H1 (cell line): ENCODE measurements at regions not wholly inside any gene's neighbourhood (a gene's known extent, or its start where the extent isn't known, plus 50 kb on each side); places are given as distances from the start of the nearest gene placed in this dataset.

Experiments
- CTCF ChIA-PET: fragments of 300-600 bp; sonication (Branson Sonifier 250); formaldehyde crosslinking; loops from one replicate; lab custom pipeline; 2021; ENCODE audit not compliant: partially characterized antibody; lab: Charles Lee
- POLR2A ChIA-PET: fragments of 300-600 bp; sonication (Branson Sonifier 250); formaldehyde crosslinking; loops from one replicate; lab custom pipeline; 2021; ENCODE audit warnings: inconsistent platforms; ENCODE audit not compliant: partially characterized antibody; lab: Charles Lee
- DNase-seq, 2 experiments: peaks; one replicate each; pipeline versions ENCODE4 v3.0.0 to v3.0.0-alpha.2; 2010 to 2022; ENCODE audit warnings: low spot score in 2 of 2, low read depth in 1 of 2, mixed read lengths in 1 of 2
- FAIRE-seq: peaks from 2 replicates; lab custom pipeline; 2011; peaks lifted over from hg19 to GRCh38; lab: Jason Lieb, UNC
- H2AFZ ChIP-seq: 2 replicates; pipeline ENCODE4 v1.8.1; 2012; ENCODE audit warnings: low read length, inconsistent platforms
- H2AK5ac ChIP-seq: 2 replicates; pipeline ENCODE4 v1.6.1; 2013; ENCODE audit warnings: low read depth, low read length
- H2BK120ac ChIP-seq: replicated peaks from 2 replicates; pipeline ENCODE3; 2013; ENCODE audit warnings: low read depth, low read length, inconsistent platforms
- H2BK12ac ChIP-seq: 2 replicates; pipeline ENCODE4 v1.6.1; 2013; ENCODE audit warnings: low read depth, low read length
- H2BK15ac ChIP-seq: 2 replicates; pipeline ENCODE4 v1.6.1; 2013; ENCODE audit warnings: low read length
- H2BK20ac ChIP-seq: 2 replicates; pipeline ENCODE4 v1.6.1; 2013; ENCODE audit warnings: low read length
- H2BK5ac ChIP-seq: 2 replicates; pipeline ENCODE4 v1.6.1; 2013; ENCODE audit warnings: low read depth, low read length
- H3K14ac ChIP-seq: 2 replicates; pipeline ENCODE4 v1.6.1; 2013; ENCODE audit warnings: inconsistent platforms; ENCODE audit not compliant: insufficient read length
- H3K18ac ChIP-seq: 2 replicates; pipeline ENCODE4 v1.6.1; 2013; ENCODE audit warnings: low read length; ENCODE audit errors: extremely low read depth
- H3K23ac ChIP-seq: 2 replicates; pipeline ENCODE4 v1.6.1; 2013; ENCODE audit warnings: inconsistent platforms; ENCODE audit not compliant: insufficient read length
- H3K23me2 ChIP-seq: 2 replicates; pipeline ENCODE4 v1.6.1; 2013; ENCODE audit warnings: low read depth, low read length
- H3K27ac ChIP-seq: 2 replicates; pipeline ENCODE4 v1.6.1; 2011; ENCODE audit warnings: low read depth, low read length, inconsistent platforms
- H3K27me3 ChIP-seq, 4 experiments: replicated peaks in 1 of 4; 1 replicate in 1 of 4; 2 replicates in 3 of 4; pipeline versions ENCODE4 v1.6.1 to v1.8.1; 2011 to 2013; ENCODE audit warnings: low read length in 3 of 4, mild to moderate bottlenecking in 3 of 4, inconsistent platforms in 2 of 4, mixed read lengths in 2 of 4, moderate library complexity in 1 of 4; ENCODE audit not compliant: control insufficient read depth in 3 of 4, insufficient read depth in 3 of 4; ENCODE audit errors: extremely low read depth in 1 of 4
- H3K36me3 ChIP-seq, 4 experiments: 2 replicates each; pipeline versions ENCODE4 v1.6.1 to v1.8.1; 2011 to 2013; ENCODE audit warnings: mild to moderate bottlenecking in 4 of 4, low read length in 3 of 4, moderate library complexity in 2 of 4, control low read depth in 1 of 4, inconsistent platforms in 1 of 4; ENCODE audit not compliant: insufficient read depth in 4 of 4, control insufficient read depth in 2 of 4
- H3K4ac ChIP-seq: replicated peaks from 2 replicates; pipeline ENCODE3; 2013; ENCODE audit warnings: low read length, low read depth, mixed read lengths, inconsistent platforms; ENCODE audit not compliant: insufficient read length
- H3K4me1 ChIP-seq, 4 experiments: replicated peaks in 1 of 4; 1 replicate in 1 of 4; 2 replicates in 3 of 4; pipeline versions ENCODE4 v1.6.1 to v1.8.1; 2011 to 2013; ENCODE audit warnings: low read length in 3 of 4, inconsistent platforms in 2 of 4, mixed read lengths in 1 of 4; ENCODE audit not compliant: insufficient read depth in 4 of 4, control insufficient read depth in 3 of 4
- H3K4me2 ChIP-seq, 2 experiments: 2 replicates each; pipeline versions ENCODE4 v1.6.1 to v1.8.1; 2011 to 2013; ENCODE audit warnings: low read depth in 2 of 2, low read length in 2 of 2, control low read depth in 1 of 2, inconsistent platforms in 1 of 2, mild to moderate bottlenecking in 1 of 2; ENCODE audit not compliant: insufficient read depth in 1 of 2
- H3K4me3 ChIP-seq, 4 experiments: fragments of 200-600, 300-600 bp in 1 of 4; sonication (generic), shearing (Covaris generic), sonication (Bioruptor Twin) in 1 of 4; 2 replicates each; pipeline versions ENCODE4 v1.5.1 to v1.8.1; 2011 to 2016; ENCODE audit warnings: low read length in 4 of 4, low read depth in 3 of 4, control low read depth in 2 of 4, inconsistent platforms in 2 of 4, mild to moderate bottlenecking in 2 of 4, mixed read lengths in 1 of 4, moderate library complexity in 1 of 4; ENCODE audit not compliant: insufficient read depth in 2 of 4; ENCODE audit errors: extremely low read depth in 1 of 4
- H3K56ac ChIP-seq: replicated peaks from 2 replicates; pipeline ENCODE3; 2013; ENCODE audit warnings: low read depth, mild to moderate bottlenecking, mixed read lengths, low read length, inconsistent platforms; ENCODE audit not compliant: insufficient read length
- H3K79me1 ChIP-seq: 2 replicates; pipeline ENCODE4 v1.6.1; 2013; ENCODE audit warnings: low read depth, low read length, control low read depth
- H3K79me2 ChIP-seq, 2 experiments: 2 replicates each; pipeline versions ENCODE4 v1.6.1 to v1.8.1; 2012 to 2013; ENCODE audit warnings: low read length in 2 of 2, mild to moderate bottlenecking in 2 of 2, inconsistent platforms in 1 of 2; ENCODE audit not compliant: insufficient read depth in 2 of 2, control insufficient read depth in 1 of 2
- H3K9ac ChIP-seq, 4 experiments: replicated peaks in 1 of 4; 1 replicate in 1 of 4; 2 replicates in 3 of 4; pipeline versions ENCODE4 v1.6.1 to v1.8.1; 2011 to 2013; ENCODE audit warnings: low read depth in 3 of 4, low read length in 3 of 4, control low read depth in 2 of 4, mild to moderate bottlenecking in 2 of 4, moderate library complexity in 2 of 4, inconsistent platforms in 1 of 4; ENCODE audit errors: extremely low read depth in 1 of 4
- H3K9me3 ChIP-seq, 2 experiments: 2 replicates each; pipeline versions ENCODE4 v1.6.1 to v1.8.1; 2012 to 2013; ENCODE audit warnings: mild to moderate bottlenecking in 2 of 2, moderate library complexity in 2 of 2, control low read depth in 1 of 2, inconsistent platforms in 1 of 2, low read depth in 1 of 2, low read length in 1 of 2, mixed read lengths in 1 of 2; ENCODE audit not compliant: insufficient read depth in 2 of 2
- H4K20me1 ChIP-seq, 2 experiments: replicated peaks in 1 of 2; 2 replicates each; pipeline versions ENCODE3 to v1.8.1; 2011 to 2013; ENCODE audit warnings: inconsistent platforms in 2 of 2, low read length in 2 of 2, mild to moderate bottlenecking in 1 of 2; ENCODE audit not compliant: insufficient read depth in 2 of 2, control insufficient read depth in 1 of 2
- H4K5ac ChIP-seq: 2 replicates; pipeline ENCODE4 v1.6.1; 2013; ENCODE audit warnings: low read length, low read depth, mixed read lengths, inconsistent platforms; ENCODE audit not compliant: insufficient read length
- H4K8ac ChIP-seq: 2 replicates; pipeline ENCODE4 v1.8.0; 2013; ENCODE audit warnings: mild to moderate bottlenecking, moderate library complexity, low read length, inconsistent platforms; ENCODE audit not compliant: insufficient read depth; ENCODE audit errors: extremely low read depth
- H4K91ac ChIP-seq: replicated peaks from 2 replicates; pipeline ENCODE3; 2013; ENCODE audit warnings: low read length, mixed read lengths, inconsistent platforms; ENCODE audit not compliant: insufficient read length
- CTCF ChIP-seq, 3 experiments: IDR thresholded peaks; 1 replicate in 2 of 3; 2 replicates in 1 of 3; pipeline versions ENCODE4 v1.5.1 to v1.6.1; 2011; ENCODE audit warnings: low read length in 3 of 3, mild to moderate bottlenecking in 3 of 3, inconsistent platforms in 2 of 3, low read depth in 1 of 3, moderate library complexity in 1 of 3; ENCODE audit not compliant: insufficient read depth in 1 of 3; ENCODE audit errors: control extremely low read depth in 1 of 3
- EGR1 ChIP-seq: IDR thresholded peaks from 2 replicates; pipeline ENCODE4 v1.6.1; 2011; ENCODE audit warnings: low read depth, low read length, borderline replicate concordance
- JUN ChIP-seq: IDR thresholded peaks from 2 replicates; pipeline ENCODE4 v1.6.1; 2011; ENCODE audit warnings: low read depth, mild to moderate bottlenecking, improper control_type of control experiment, low read length
- RAD21 ChIP-seq, 2 experiments: IDR thresholded peaks in 1 of 2; conservative IDR thresholded peaks in 1 of 2; 2 replicates each; pipeline ENCODE4 v1.6.1; 2011; ENCODE audit warnings: low read depth in 2 of 2, low read length in 2 of 2, improper control_type of control experiment in 1 of 2, inconsistent platforms in 1 of 2, mild to moderate bottlenecking in 1 of 2, moderate library complexity in 1 of 2
- TCF12 ChIP-seq: IDR thresholded peaks from 2 replicates; pipeline ENCODE4 v1.6.1; 2011; ENCODE audit warnings: low read depth, mild to moderate bottlenecking, low read length
- YY1 ChIP-seq: IDR thresholded peaks from 2 replicates; pipeline ENCODE4 v1.6.1; 2011; ENCODE audit warnings: low read depth, mild to moderate bottlenecking, low read length
- WGBS, 2 experiments: shearing (Covaris generic) in 1 of 2; methylation state at CpG; one replicate each; pipeline versions ENCODE4 v1.1.6 to v1.1.7; 2013 to 2015; ENCODE audit warnings: low lambda C conversion rate in 2 of 2, mixed read lengths in 2 of 2, inconsistent platforms in 1 of 2, low coverage in 1 of 2, missing lambda C conversion rate in 1 of 2; ENCODE audit not compliant: insufficient replicate concordance in 2 of 2, insufficient coverage in 1 of 2, insufficient read length in 1 of 2; ENCODE audit errors: extremely low coverage in 1 of 2, missing lambda C conversion rate in 1 of 2; 5-methylcytosine and 5-hydroxymethylcytosine counted together

GRCh38 chr3:33980252-33980651 is 181.8 kb downstream of the PDCD6IP start:
- H2AFZ ChIP-seq, result no peak overlapping the region
- ChIA-PET CTCF (interaction anchor here (0.6 to 2.1 kb wide), 14 partner anchors 9 to 704 kb away, joined by 3 to 10 read pairs (median 4); no protein-coding TSS in a partner anchor), POLR2A (no interaction called here)
- DNase-seq (no peak), FAIRE-seq (no peak)
- H3K36me3 ChIP-seq, result no peaks in the 10 kb centered on the region
- no peak overlapping the region for H3K4me3 ChIP-seq
- H3K9ac ChIP-seq, result no peak overlapping the region
- no peak overlapping the region for H3K4ac ChIP-seq
- H3K56ac ChIP-seq, result no peak overlapping the region
- no peak overlapping the region for H3K23ac ChIP-seq
- H2BK15ac ChIP-seq, result no peak overlapping the region
- H4K91ac ChIP-seq, result no peak overlapping the region
- no peak overlapping the region for H4K8ac ChIP-seq
- H3K27me3 ChIP-seq, result no peaks in the 10 kb centered on the region
- no peaks in the 10 kb centered on the region for H4K20me1 ChIP-seq
- no peak overlapping the region for H4K5ac ChIP-seq
- H3K79me2 ChIP-seq, result no peaks in the 10 kb centered on the region
- no peak overlapping the region for H3K27ac ChIP-seq
- H3K18ac ChIP-seq, result no peak overlapping the region
- H3K79me1 ChIP-seq, result no peaks in the 10 kb centered on the region
- H2BK5ac ChIP-seq, result no peak overlapping the region
- H3K9me3 ChIP-seq, result no peaks in the 10 kb centered on the region
- TF ChIP-seq CTCF (IDR thresholded peaks at IDR 0.05; ENCODE audit: control extremely low read depth in 1 of 3, insufficient read depth in 1 of 3, low read depth in 1 of 3, low read length in 3 of 3) (peak in 2 of 3 experiments; percentile 40 to 49; a peak in 2 of 4 replicates), JUN (no peak), RAD21 (IDR thresholded peaks at IDR 0.05 in 1 of 2, conservative IDR thresholded peaks at IDR 0.05 in 1 of 2; ENCODE audit: low read depth in 2 of 2, low read length in 2 of 2) (peak; percentile 65 to 74), TCF12 (no peak), YY1 (no peak), EGR1 (no peak)
- no peak overlapping the region for H2BK20ac ChIP-seq
- WGBS, 2 experiments, result 61% methylated on average over 3 of the region's 3 CpGs; no CpG with 5 or more reads in 1 of the 2 experiments
- H2BK120ac ChIP-seq, result no peak overlapping the region
- no peak overlapping the region for H3K14ac ChIP-seq
- no peaks in the 10 kb centered on the region for H3K4me1 ChIP-seq
- no peaks in the 10 kb centered on the region; the same call in 1 of the 2 replicates for H3K23me2 ChIP-seq
- no peak overlapping the region for H2BK12ac ChIP-seq
- H2AK5ac ChIP-seq, result no peak overlapping the region
- H3K4me2 ChIP-seq, result no peak overlapping the region
